ENCODE measurements at regions not wholly inside any gene's neighbourhood (a gene's known extent, or its start where the extent isn't known, plus 50 kb on each side); places are given as distances from the start of the nearest gene placed in this dataset.

GRCh38 chr5:175104677-175105076 is 339.3 kb downstream of the DRD1 start (continued):
- TF ChIP-seq CTCF (IDR thresholded peaks at IDR 0.05) = no peak
- TF ChIP-seq PBX3 (IDR thresholded peaks at IDR 0.05) = no peak
- TF ChIP-seq TEAD4 (IDR thresholded peaks at IDR 0.05; ENCODE audit: borderline replicate concordance, insufficient read depth) = no peak
- TF ChIP-seq REST (IDR thresholded peaks at IDR 0.05; ENCODE audit: low read depth, low read length) = no peak
- no peak for TF ChIP-seq RFX5 (IDR thresholded peaks at IDR 0.05; ENCODE audit: low read length)

GRCh38 chr5:175103746-175104145 is 340.2 kb downstream of the DRD1 start:
- no peak overlapping the region for H3K27ac ChIP-seq (ENCODE audit: low read depth in 2 of 2, low read length in 1 of 2)
- H3F3A ChIP-seq (replicated peaks; ENCODE audit: insufficient read depth) = no peaks in the 10 kb centered on the region
- H3K36me3 ChIP-seq (replicated peaks in 1 of 2; ENCODE audit: control insufficient read depth in 1 of 2, insufficient read depth in 2 of 2, low read length in 1 of 2) = no peaks in the 10 kb centered on the region
- 2% methylated on average over 4 of the region's 4 CpGs for WGBS (ENCODE audit: low lambda C conversion rate)
- H2AFZ ChIP-seq (ENCODE audit: low read depth) = no peak overlapping the region
- no peaks in the 10 kb centered on the region for H3K9me3 ChIP-seq
- no peaks in the 10 kb centered on the region for H3K79me2 ChIP-seq (ENCODE audit: insufficient read depth)
- TF ChIP-seq SMC3 (IDR thresholded peaks at IDR 0.05; ENCODE audit: low read depth, low read length) = no peak
- no peak for TF ChIP-seq FOSL2 (IDR thresholded peaks at IDR 0.05; ENCODE audit: borderline replicate concordance, low read depth)
- no peak for TF ChIP-seq POLR2AphosphoS5 (IDR thresholded peaks at IDR 0.05; ENCODE audit: low read depth, low read length)
- TF ChIP-seq RFX5 (IDR thresholded peaks at IDR 0.05; ENCODE audit: low read length) = no peak
- TF ChIP-seq TEAD4 (IDR thresholded peaks at IDR 0.05; ENCODE audit: borderline replicate concordance, insufficient read depth) = no peak
- H3K27me3 ChIP-seq (ENCODE audit: insufficient read depth) = no peaks in the 10 kb centered on the region
- no peak overlapping the region for H3K9ac ChIP-seq
- ChIA-PET POLR2A (no interaction called here), CTCF (interaction anchor here (0.6 kb wide), 1 partner anchor 430 kb away, joined by 3 read pairs; no protein-coding TSS in a partner anchor)
- DNase-seq = no peak
- H3K4me1 ChIP-seq (ENCODE audit: control insufficient read depth in 1 of 2, insufficient read depth in 2 of 2, low read depth in 1 of 2, low read length in 1 of 2) = no peaks in the 10 kb centered on the region
- H3K4me2 ChIP-seq = no peak overlapping the region
- no peaks in the 10 kb centered on the region for H4K20me1 ChIP-seq (ENCODE audit: insufficient read depth)
- no peak overlapping the region for H3K4me3 ChIP-seq (ENCODE audit: low read depth in 2 of 2, low read length in 1 of 2)
- H3K9me2 ChIP-seq = no peaks in the 10 kb centered on the region

- H3K27me3 ChIP-seq (ENCODE audit: insufficient read depth) = no peaks in the 10 kb centered on the region
- no peak overlapping the region for H3K9ac ChIP-seq
- no peaks in the 10 kb centered on the region for H3K79me2 ChIP-seq (ENCODE audit: insufficient read depth)
- ChIA-PET CTCF (no interaction called here), POLR2A (no interaction called here)
- no peaks in the 10 kb centered on the region for H3K9me2 ChIP-seq
- no peaks in the 10 kb centered on the region for H3K4me1 ChIP-seq (ENCODE audit: control insufficient read depth in 1 of 2, insufficient read depth in 2 of 2, low read depth in 1 of 2, low read length in 1 of 2)
- H3K4me2 ChIP-seq = no peak overlapping the region
- H3K9me3 ChIP-seq = no peaks in the 10 kb centered on the region
- no peak overlapping the region for H3K27ac ChIP-seq (ENCODE audit: low read depth in 2 of 2, low read length in 1 of 2)
- H4K20me1 ChIP-seq (ENCODE audit: insufficient read depth) = no peaks in the 10 kb centered on the region
- no peaks in the 10 kb centered on the region for H3K36me3 ChIP-seq (replicated peaks in 1 of 2; ENCODE audit: control insufficient read depth in 1 of 2, insufficient read depth in 2 of 2, low read length in 1 of 2)
- H3F3A ChIP-seq (replicated peaks; ENCODE audit: insufficient read depth) = no peaks in the 10 kb centered on the region
- DNase-seq = no peak
- no peak overlapping the region for H3K4me3 ChIP-seq (ENCODE audit: low read depth in 2 of 2, low read length in 1 of 2)
- H2AFZ ChIP-seq (ENCODE audit: low read depth) = no peak overlapping the region
- TF ChIP-seq RCOR1 (IDR thresholded peaks at IDR 0.05; ENCODE audit: low read length) (no peak), FOXJ3 (CRISPR knock-in tag; IDR thresholded peaks at IDR 0.05) (no peak), FOXM1 (IDR thresholded peaks at IDR 0.05; ENCODE audit: low read depth) (no peak), CTCF (IDR thresholded peaks at IDR 0.05) (no peak), SIN3A (IDR thresholded peaks at IDR 0.05; ENCODE audit: borderline replicate concordance, low read depth, low read length) (no peak), IRF3 (IDR thresholded peaks at IDR 0.05; ENCODE audit: low read depth, low read length) (no peak), USF2 (IDR thresholded peaks at IDR 0.05; ENCODE audit: borderline replicate concordance, low read depth, low read length) (no peak)
Observed at GRCh38 chr5:175102717-175103116, 341.3 kb downstream of the DRD1 start.

Data from SK-N-SH (cell line).